Hepatocyte (in vitro differentiated cells): ENCODE measurements at regions not wholly inside any gene's neighbourhood (a gene's known extent, or its start where the extent isn't known, plus 50 kb on each side); places are given as distances from the start of the nearest gene placed in this dataset.

Experiments
- DNase-seq: peaks from one replicate; pipeline ENCODE4 v3.0.0-alpha.2; 2016; ENCODE audit warnings: low spot score
- H2AFZ ChIP-seq: fragments of 200-600 bp; sonication (generic); 2 replicates; pipeline ENCODE4 v1.6.0; 2016; ENCODE audit warnings: antibody characterized with exemption, mild to moderate bottlenecking
- H3K27ac ChIP-seq: fragments of 200-600 bp; sonication (generic); 2 replicates; pipeline ENCODE4 v1.5.1; 2016; ENCODE audit warnings: mild to moderate bottlenecking
- H3K27me3 ChIP-seq: fragments of 200-600 bp; sonication (generic); 2 replicates; pipeline ENCODE4 v1.6.1; 2016
- H3K36me3 ChIP-seq: fragments of 200-600 bp; sonication (generic); replicated peaks from 2 replicates; pipeline ENCODE4 v1.5.1; 2016; ENCODE audit warnings: low read depth; ENCODE audit not compliant: insufficient read depth
- H3K4me1 ChIP-seq: fragments of 200-600 bp; sonication (generic); 2 replicates; pipeline ENCODE4 v1.5.1; 2016; ENCODE audit warnings: mild to moderate bottlenecking, moderate library complexity; ENCODE audit not compliant: insufficient read depth
- H3K4me2 ChIP-seq: fragments of 200-600 bp; sonication (generic); 2 replicates; pipeline ENCODE4 v1.6.0; 2016
- H3K4me3 ChIP-seq: fragments of 200-600 bp; sonication (generic); 2 replicates; pipeline ENCODE4 v1.5.1; 2016; ENCODE audit warnings: mild to moderate bottlenecking
- H3K79me2 ChIP-seq: fragments of 200-600 bp; sonication (generic); 2 replicates; pipeline ENCODE4 v1.6.0; 2017; ENCODE audit warnings: mild to moderate bottlenecking
- H3K9me2 ChIP-seq: fragments of 200-600 bp; sonication (generic); replicated peaks from 2 replicates; pipeline ENCODE4 v1.6.0; 2017; ENCODE audit warnings: mild to moderate bottlenecking; ENCODE audit not compliant: insufficient read depth
- H3K9me3 ChIP-seq: fragments of 200-600 bp; sonication (generic); 2 replicates; pipeline ENCODE4 v1.5.1; 2016; ENCODE audit warnings: low read depth, mild to moderate bottlenecking
- H4K20me1 ChIP-seq: fragments of 200-600 bp; sonication (generic); 2 replicates; pipeline ENCODE4 v1.6.0; 2016; ENCODE audit warnings: mild to moderate bottlenecking; ENCODE audit not compliant: insufficient read depth, poor library complexity, severe bottlenecking
- EZH2 ChIP-seq: fragments of 200-600 bp; sonication (generic); IDR thresholded peaks from 2 replicates; pipeline ENCODE4 v1.6.1; 2016; ENCODE audit warnings: antibody characterized with exemption, mild to moderate bottlenecking, borderline replicate concordance
- EZH2phosphoT487 ChIP-seq: fragments of 200-600 bp; sonication (generic); IDR thresholded peaks from one replicate; pipeline ENCODE4 v1.6.1; 2018; ENCODE audit warnings: antibody characterized with exemption, mild to moderate bottlenecking, low read depth, moderate library complexity; ENCODE audit not compliant: unreplicated experiment, severe bottlenecking
- WGBS: methylation state at CpG from one replicate; pipeline ENCODE4 v1.1.6; 2016; ENCODE audit warnings: low lambda C conversion rate; ENCODE audit errors: missing lambda C conversion rate; 5-methylcytosine and 5-hydroxymethylcytosine counted together
- TF ChIP-seq, protein P1 (sequence below): fragments of 200-600 bp; sonication (generic); IDR thresholded peaks from 2 replicates; pipeline ENCODE4 v1.5.1; 2016; ENCODE audit warnings: antibody characterized with exemption, mild to moderate bottlenecking; ENCODE audit not compliant: poor library complexity

DNA sequence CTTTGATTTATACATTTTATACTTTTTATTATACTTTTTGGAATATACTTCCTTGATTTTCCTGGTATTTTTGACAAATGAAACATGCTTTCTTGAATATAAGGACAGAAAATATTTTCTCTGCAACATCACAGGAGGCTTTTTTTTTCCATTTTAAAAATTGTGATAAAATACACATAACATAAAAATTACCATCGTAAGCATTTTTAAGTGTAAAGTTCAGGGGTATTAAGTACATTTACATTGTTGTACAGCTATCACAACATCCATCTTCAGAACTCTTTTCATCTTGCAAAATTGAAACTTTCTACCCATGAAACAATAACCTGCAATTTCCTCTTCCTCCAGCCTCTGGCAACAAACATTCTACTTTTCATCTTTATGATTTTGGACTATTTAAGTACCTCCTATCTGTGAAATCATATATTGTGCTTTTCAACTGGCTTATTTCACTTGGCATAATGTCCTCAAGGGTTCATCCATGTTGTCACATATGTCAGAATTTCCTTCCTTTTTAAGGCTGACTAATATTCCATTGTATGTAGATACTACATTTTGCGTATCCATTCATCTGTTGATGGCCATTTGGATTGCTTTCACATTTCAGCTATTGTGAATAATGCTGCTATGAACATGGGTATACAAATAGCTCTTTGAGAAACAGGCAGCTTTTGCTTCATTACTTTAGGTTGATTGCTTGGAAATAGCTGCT is 412.6 kb downstream of the RAPGEF2 start:
- Histone ChIP-seq H3K27me3 (no peaks in the 10 kb centered on the region), H3K4me2 (no peak overlapping the region), H3K27ac (no peak overlapping the region), H3K4me1 (no peaks in the 10 kb centered on the region), H2AFZ (no peak overlapping the region), H3K36me3 (no peaks in the 10 kb centered on the region), H3K79me2 (no peaks in the 10 kb centered on the region), H3K9me3 (no peaks in the 10 kb centered on the region), H3K4me3 (no peak overlapping the region), H3K9me2 (no peaks in the 10 kb centered on the region), H4K20me1 (no peaks in the 10 kb centered on the region)
- 93% methylated on average over 2 of the region's 2 CpGs for WGBS
- no peak for DNase-seq
- no peak for TF ChIP-seq EZH2
- TF ChIP-seq, protein P1, sequence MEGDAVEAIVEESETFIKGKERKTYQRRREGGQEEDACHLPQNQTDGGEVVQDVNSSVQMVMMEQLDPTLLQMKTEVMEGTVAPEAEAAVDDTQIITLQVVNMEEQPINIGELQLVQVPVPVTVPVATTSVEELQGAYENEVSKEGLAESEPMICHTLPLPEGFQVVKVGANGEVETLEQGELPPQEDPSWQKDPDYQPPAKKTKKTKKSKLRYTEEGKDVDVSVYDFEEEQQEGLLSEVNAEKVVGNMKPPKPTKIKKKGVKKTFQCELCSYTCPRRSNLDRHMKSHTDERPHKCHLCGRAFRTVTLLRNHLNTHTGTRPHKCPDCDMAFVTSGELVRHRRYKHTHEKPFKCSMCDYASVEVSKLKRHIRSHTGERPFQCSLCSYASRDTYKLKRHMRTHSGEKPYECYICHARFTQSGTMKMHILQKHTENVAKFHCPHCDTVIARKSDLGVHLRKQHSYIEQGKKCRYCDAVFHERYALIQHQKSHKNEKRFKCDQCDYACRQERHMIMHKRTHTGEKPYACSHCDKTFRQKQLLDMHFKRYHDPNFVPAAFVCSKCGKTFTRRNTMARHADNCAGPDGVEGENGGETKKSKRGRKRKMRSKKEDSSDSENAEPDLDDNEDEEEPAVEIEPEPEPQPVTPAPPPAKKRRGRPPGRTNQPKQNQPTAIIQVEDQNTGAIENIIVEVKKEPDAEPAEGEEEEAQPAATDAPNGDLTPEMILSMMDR, result no peak
- no peak for TF ChIP-seq EZH2phosphoT487

DNA sequence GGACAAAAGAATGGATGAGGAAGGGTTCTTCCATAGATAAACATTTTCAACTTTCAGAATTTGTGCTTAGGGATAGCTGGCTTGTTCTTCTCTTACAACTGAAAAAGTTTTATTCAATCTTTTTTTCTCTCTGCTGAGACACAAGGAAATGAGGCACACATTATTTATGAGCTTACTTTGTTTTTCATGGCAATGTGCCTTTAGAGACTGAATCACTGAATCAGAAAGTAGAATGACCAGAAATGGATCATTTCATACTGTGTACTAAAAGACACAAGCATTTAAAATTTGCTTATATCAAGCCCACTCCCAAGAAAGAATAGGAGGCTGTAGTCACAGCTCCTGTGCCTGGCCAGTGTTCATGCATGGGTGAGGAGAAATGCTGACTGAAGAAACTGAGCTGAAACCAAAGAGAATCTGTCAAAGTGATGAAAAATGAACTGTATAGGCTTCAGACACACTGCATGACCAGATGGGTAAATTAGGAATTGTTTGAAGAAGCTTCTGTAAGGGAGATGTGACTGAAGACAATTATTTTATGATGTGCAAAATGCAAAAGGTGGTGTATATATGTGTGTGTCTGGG is 413.8 kb downstream of the RAPGEF2 start:
- H3K27me3 ChIP-seq, result no peaks in the 10 kb centered on the region
- H3K36me3 ChIP-seq, result no peaks in the 10 kb centered on the region
- H3K4me1 ChIP-seq, result no peaks in the 10 kb centered on the region

DNA sequence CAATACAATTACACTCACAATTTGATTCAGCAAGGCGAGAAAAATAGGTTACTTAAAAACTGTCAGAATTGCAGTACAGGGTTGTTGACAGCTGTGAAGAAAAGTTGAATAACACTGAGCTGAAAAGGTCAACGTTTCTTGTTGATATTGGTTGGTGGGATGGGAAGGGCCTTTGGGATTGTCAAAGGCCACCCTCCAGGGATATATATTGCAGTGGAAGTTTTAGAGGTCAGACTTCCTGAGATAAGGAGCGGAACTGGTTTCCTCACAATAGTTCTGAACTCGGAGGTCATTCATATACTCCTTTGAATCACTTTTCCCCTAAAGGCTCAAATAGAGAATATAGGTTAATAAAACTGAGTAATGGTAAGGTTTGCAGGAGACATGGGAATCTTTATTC is 417.2 kb downstream of the RAPGEF2 start:
- Histone ChIP-seq H2AFZ (no peak overlapping the region), H3K4me3 (no peak overlapping the region), H4K20me1 (no peaks in the 10 kb centered on the region), H3K27me3 (no peaks in the 10 kb centered on the region), H3K27ac (no peak overlapping the region), H3K79me2 (no peaks in the 10 kb centered on the region), H3K36me3 (no peaks in the 10 kb centered on the region), H3K4me2 (no peak overlapping the region), H3K9me3 (no peaks in the 10 kb centered on the region), H3K4me1 (no peaks in the 10 kb centered on the region), H3K9me2 (no peaks in the 10 kb centered on the region)
- WGBS, result 65% methylated on average over 4 of the region's 4 CpGs
- TF ChIP-seq, protein P1, result no peak
- TF ChIP-seq EZH2 (no peak), EZH2phosphoT487 (no peak)
- no peak for DNase-seq

More for the DNA sequence above, 413.8 kb downstream of the RAPGEF2 start:
- Histone ChIP-seq H2AFZ (no peak overlapping the region), H4K20me1 (no peaks in the 10 kb centered on the region), H3K4me2 (no peak overlapping the region), H3K79me2 (no peaks in the 10 kb centered on the region), H3K9me3 (no peaks in the 10 kb centered on the region), H3K9me2 (no peaks in the 10 kb centered on the region), H3K4me3 (no peak overlapping the region), H3K27ac (no peak overlapping the region)
- DNase-seq, result no peak
- TF ChIP-seq EZH2, result no peak
- no peak for TF ChIP-seq EZH2phosphoT487
- TF ChIP-seq, protein P1, result no peak
